UCSD-AML1 (cell line): ENCODE measurements at regions not wholly inside any gene's neighbourhood (a gene's known extent, or its start where the extent isn't known, plus 50 kb on each side); places are given as distances from the start of the nearest gene placed in this dataset.

Source experiments
- DNase-seq: peaks from one replicate; lab custom pipeline; 2025; ENCODE audit not compliant: unreplicated experiment; lab: John Stamatoyannopoulos, UW

DNA sequence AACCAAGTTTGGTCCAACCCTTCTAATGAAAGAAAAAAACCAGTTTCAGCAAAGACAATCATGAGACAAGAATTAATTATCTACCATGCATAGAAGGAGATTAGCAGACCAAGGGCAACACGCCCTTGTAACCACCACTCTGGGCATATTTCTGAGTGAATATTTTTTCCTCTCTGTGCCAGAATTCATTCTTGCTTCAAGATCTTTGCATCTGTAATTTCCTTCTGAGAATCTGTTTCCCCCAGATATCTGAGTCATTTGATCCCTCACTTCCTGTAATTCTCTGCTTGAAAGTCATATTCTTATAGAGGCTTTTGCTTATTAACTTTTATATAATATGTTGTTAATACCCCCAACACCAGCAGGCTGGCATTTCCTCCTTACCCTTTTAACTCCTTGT, 243.7 kb downstream of the SLC16A7 start:
- DNase-seq, result no peak

DNA sequence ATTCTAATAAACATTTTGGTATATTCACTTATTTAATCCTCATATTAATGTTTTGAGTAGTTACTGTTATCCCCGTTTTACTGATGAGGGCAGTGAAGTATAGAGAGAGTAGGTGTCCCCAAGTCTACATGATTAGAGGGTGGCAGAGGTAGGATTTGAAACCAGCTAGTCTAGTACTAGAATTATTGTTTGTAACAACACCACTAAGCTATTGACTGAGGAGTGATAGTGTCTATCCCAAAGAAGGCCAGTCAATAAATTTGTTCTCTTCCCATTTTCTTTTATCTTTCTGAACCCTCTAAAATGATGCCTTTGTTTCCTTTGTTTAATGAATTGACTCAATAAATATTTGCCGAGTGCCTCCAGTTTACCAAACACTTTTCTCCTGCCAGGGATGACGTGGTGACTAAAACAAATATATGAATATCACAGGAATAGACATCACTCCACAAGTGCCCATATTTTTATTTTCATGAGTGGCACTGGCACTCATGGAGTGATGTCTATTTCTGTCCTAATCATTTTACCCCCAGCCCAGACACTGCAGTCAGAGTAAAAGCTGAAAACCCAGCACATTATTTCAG, 247.5 kb downstream of the SLC16A7 start:
- DNase-seq, result no peak

DNA sequence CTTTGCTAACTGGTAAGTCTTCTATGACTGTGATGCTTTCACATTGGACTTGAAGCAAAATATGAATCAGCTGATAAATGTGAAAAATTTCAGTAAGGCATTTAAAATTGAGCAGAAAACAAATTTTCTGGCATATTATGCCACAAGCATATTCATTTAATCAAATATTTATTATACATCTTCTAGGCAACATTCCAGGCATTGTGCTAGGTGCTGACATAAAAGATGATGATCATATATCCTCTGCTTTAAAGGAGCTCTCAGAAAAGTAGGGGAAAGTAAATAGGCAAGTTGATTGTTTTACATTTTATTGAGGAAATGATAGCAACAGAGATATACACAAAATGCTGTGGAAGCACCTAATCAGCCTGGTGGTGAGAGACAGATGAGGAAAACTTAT, 248.9 kb downstream of the SLC16A7 start:
- DNase-seq, result no peak

DNA sequence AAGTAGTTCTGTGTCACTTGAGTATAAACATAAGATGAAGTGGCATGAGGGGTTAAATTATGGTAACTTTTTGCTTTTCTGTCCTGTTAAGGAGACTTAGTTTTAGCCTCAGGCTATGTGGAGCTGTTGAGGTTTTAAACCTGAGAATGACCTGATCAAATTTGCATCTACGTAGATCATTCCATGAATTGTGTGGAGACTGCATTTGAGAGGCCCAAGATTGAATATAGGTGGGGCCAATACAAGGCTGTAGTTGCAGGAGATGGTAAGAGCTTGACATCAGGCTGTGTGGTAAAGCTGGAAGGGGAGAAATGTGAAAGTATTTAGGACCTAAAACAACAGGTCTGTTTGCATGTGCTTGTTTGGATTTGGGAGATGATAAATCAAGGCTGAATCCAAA, 249.5 kb downstream of the SLC16A7 start:
- DNase-seq, result no peak

DNA sequence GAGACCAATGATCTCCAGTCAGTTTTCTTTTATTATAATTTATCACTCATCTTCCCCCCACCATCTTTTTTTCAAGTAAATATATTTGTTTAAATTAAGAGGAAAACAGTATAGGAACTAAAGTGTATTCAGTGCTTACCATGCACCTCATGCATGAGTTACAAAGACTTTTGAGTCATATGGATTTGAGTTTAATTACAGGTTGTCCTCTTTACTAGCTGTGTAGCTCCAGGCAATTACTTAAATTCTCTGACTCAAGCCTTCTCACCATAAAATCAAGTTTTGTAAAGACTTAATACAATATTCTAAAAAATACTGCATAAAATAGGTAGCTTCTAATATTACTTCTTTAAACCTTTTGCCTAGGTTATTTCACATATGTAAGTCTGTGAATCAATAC, 251.3 kb downstream of the SLC16A7 start:
- DNase-seq, result no peak

DNA sequence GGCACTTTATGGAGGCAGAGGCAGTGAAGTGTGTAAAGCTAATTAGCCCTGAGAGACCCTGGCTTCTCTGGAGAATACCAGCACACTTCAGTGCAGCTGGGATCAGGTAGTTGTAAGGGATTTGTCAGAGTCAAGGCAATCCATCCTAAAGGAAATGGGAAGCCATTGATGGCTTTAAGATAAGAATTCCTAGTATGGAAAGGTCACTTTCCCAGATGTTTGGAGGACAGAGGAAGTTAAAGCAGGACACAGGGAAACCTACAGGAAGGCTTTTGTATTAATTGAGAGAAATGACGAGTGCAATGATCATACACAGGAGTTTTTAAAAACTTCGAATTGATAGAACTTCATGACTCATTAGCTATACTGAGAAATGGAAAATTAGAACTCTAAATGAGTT, 254.4 kb downstream of the SLC16A7 start:
- no peak for DNase-seq

DNA sequence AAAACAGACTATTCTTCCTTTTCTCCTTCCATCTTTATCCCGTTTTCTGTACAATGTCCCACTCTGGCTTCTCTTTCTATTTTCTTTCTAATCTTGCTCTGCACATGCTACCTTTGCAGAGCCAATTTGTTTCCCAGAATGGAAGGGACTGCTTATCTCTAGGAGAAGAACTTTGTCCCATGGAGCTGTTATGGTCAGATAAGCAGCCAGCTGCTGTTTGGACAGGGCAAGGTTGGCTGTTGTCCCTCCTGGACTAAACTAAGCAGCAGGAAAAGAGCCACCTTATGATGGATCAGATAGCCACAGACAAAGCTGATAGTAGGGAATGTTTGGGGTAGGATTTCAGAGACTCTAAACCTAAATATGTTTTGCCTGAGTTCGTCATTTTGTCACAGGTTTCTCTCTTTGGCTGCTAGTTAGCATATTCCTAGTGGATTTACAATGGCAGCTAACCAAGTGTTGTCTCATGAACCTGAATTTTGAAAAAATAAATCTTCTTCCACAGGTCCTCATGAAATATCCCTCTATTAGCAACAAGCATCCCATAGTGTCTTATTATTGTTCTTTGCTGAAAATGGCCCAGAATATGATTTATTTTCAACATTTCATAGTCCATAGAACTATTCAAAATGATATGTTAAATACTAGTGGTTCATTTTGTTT, 262.8 kb downstream of the SLC16A7 start:
- DNase-seq, result no peak

DNA sequence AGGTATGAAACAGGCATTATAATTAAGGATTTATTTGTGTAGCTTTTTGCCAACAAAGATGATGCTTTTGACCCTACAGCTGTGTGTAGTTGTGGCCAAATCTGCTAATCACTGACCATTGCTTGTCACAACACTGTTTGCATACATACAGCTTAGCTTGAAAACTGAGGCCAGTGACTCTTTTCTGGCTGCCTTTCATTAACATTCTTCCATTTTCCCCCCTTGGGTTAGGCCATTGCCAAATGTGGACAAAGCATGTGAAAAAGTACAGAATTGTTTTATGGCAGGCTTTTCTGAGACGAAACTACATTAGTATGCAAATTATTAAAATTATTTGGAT, 263.3 kb downstream of the SLC16A7 start:
- DNase-seq, result no peak

DNA sequence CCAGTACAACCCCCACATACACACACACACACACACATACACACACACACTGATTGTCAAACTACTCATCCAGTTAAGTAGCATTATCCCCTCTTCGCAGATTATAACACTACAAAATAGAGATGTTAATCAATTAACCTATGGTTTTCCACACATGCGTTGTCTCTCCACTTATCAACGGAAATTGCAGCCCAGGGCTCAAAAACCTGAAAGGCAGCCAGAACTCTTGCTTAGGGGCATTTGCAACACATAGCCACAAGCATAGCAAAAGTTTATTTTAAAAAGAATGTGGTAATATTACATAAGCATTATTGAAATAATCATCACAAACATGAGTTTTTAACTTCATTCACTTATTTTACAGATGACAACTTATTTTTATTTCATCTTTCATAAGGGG, 265.8 kb downstream of the SLC16A7 start:
- no peak for DNase-seq

DNA sequence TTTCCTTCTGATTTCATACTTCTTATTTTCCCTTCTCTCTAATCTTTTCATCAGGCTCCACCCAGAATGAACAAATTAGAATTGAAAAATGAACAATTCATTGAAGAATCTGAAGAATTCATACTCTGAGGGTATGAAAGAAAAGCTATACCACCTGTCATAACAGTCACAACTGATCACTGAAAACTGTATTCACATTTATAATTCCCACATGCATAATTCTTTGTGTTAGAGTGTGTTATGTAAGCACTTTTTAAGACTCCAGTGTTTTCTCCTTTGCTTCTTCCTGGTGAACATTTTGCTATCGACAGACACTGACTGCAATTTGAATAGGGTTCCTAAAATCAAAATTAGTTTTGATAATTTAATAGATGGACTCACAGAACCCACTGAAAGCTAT, 271.2 kb downstream of the SLC16A7 start:
- no peak for DNase-seq

DNA sequence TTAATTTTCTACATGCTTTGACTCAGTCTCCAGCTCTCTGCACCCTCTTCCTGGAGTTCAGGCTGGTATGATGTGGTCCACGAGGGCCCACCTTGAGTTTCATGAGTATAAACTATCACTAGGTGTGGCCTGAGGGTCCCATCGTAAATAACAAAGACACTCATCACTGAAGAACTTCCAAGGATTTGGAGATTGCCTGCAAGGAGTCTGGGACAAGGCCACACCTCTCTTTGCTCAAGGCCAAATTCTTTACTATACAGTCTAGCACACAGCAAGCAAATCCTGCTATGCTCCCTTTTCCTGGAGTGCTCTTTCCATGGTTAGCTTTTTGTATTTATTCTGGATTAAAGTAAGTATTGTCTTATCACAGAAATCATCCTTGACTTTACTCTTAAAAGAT, 271.9 kb downstream of the SLC16A7 start:
- no peak for DNase-seq

DNA sequence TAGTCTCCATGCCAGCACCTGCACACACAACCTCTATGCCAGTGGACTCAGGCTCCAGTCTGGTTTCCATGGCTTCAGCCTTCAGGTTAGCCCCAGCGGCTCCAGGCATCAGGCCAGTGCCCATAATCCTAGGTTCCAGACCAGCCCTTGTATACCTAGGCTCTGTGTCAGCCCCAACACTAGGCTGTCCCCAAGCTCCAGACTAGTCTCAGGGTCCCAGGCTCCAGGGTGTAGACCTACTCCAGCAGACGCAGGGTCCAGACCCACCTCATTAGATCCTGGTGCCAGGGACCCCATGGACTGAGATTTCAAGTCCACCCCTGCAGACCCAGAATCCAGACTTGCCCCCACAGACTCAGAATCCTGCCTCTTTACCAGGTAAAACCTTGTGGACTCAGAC, 275.9 kb downstream of the SLC16A7 start:
- DNase-seq, result no peak

DNA sequence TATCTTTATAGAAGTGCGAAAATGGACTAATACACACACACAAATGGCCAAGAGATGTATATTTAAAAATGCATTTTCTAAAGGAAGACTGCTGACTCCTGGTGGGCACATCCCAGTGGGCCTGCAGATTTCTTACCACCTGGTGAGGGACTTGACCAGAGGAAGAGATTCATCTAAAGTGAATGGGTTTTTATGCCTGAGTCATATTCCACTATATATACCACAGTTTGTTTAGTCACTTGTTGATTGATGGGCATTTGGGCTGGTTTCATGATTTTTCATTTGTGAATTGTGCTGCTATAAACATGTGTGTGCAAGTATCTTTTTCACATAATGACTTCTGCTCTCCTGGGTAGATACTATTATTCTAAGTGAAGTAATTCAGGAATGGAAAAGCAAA, 277.3 kb downstream of the SLC16A7 start:
- no peak for DNase-seq

DNA sequence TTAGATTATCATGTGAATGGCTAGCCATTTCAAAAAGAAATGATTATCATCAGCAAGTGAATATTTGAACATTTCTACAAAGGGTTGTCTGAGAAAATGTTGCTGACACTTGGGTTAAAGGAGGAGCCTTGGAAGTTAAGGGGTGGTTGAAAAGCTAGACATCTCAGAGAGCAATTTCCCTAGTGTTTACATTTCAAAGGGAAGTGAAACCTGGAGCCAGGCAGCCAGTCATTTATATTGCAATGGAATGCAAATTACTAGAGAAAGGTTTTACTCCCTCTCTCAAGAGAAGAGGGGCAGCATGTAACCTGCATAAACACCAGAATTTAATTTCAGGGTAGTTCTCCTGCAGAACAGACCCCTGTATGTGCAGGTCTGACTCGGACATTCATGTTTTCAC, 279.0 kb downstream of the SLC16A7 start:
- DNase-seq, result no peak

DNA sequence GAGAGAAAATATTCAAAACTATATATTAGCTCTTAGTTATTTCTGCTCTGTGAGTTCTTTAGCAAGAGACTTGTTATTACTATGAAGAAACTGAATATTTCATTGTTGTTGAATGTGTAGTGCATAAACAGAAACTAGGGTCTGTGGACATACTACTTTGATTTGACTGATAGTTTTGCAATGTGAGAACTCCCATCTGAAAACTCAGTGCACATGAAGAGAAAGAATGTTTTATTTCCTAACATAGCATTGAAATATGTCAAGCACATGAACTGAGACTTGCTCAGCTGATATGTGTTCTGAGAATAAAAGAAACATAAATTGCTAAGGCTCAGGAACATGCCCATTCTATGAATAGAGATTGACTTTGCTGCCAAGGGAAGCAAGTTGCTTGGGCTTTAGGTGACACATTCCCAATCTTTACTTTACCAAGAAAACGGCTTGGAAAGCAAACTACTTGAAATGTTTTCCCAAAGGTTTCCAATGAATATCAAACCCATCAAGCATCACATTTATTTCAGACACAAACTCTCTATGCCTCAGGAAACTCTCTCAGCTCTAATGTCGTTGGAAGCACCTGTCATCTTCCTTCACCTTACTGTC, 290.4 kb downstream of the SLC16A7 start:
- DNase-seq, result no peak

DNA sequence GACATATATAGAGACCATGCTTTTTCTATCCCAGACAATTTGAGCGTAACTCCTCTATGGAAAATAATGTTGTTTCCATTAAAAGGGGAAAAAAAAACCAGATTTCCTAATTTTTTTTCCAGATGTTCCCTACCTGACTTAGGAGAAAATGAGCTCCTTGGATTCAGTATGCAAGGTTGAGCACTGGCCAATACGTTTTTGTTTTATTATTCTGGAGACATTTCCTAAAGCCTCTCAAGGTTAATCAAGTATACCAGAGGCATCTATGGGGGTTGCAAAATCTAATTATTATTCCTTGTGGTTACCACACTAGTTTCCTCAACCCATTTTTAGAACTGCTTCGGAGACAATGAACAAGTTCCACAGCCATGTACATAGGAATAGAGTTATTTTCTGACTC, 291.3 kb downstream of the SLC16A7 start:
- DNase-seq, result no peak

DNA sequence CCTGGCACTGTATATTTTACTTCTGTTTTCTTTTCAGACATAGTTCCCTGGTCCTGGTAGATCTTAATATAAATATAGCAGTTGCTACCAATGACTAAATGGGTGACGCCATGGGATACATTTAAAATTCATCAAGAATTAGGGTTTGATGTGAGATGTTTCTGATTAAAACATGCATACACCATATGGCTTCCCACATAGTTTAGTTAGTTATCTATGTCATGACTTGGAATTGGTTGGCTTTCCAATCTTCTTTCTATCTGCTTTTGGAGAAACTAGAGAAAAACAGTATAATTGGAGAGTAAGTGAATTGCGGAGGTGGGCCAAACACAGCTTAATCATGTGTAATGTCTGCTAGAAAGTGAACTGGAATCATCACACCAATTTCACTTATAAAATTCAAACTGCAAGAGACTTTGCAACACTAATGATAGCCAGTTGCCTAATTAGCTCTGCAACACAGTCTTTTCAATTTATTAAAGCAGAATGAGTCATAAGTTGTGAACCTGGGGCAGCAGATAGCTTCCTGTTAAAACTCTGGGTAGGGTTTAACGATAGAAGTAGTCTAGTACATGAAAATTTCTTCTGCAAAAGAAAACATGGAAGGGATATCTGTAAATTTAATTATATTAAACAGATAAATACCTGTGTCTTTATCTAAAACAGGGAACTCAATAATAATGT, 295.2 kb downstream of the SLC16A7 start:
- no peak for DNase-seq

DNA sequence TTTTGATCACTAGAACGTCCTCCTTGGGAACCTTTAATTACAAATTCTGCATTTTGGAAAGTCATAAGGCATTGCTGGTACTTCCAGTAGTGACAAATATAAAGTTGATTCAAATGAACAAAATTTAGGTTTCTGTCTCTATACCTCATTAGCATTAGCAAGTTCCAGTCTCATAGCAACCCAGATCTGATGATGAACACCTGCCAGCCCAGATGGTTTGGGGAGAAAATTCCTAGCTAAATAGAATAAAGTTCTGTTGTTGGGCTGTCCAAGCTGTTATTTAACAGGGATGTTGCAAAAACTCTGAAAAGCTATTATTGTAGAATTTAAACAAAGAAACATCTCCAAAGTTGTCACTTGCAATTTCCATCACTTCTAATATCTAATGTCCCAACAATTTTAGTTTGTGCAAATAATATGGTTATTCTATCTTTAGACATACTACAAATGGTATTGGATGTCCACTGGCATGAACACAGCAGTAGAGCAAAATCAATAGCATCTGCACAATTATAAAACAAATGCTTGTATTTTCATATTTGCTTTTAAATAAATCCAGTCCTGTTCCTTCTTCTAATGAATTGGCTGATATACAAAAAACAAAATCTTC, 299.4 kb downstream of the SLC16A7 start:
- no peak for DNase-seq

DNA sequence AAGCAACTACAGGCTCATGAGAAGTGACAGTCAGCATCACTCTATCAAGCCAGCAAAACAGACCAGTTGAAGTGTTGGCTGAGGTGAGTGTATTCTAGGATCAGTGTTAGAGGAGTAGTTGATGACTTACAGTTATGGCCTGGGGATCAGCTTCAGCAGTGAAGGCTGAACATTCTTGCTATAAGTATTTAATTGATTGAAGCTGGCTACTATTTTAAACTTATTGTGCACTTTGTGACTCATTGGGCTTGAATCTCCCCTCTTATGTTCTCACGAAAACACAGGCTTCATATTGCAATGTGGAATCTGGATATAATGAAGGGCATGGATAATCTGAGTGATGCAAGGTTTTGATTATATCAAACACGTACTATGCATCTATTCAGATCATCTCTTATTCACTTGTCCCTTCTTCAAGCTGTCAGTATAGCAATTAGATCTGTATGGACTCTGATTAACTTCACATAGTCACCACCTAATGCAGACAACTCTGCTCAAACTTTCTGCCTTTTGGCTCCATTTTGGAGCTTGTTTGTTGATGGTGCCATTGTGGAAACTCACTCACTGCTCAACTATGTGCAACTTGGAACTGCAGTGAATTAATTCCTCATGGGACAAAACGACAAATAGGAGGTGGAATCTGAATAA, 309.2 kb downstream of the SLC16A7 start:
- no peak for DNase-seq

DNA sequence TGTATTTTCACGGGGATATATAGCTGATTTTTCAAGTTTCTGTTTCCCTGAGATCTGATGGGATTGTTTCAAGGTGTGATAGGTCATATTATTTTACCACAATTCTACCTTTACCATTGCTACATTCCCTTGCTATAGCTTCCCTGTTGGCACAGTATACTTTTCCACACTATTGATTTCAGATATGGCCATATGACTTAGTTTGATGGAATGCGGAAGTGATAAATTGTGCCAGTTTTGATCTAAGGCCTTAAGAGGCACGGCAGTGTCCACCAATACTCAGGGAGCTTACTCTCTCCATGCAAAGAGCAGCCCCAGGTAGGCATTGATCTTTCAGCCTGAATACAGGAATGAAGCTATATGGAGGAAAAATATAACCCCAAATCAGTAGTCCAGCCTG, 315.7 kb downstream of the SLC16A7 start:
- DNase-seq, result no peak

DNA sequence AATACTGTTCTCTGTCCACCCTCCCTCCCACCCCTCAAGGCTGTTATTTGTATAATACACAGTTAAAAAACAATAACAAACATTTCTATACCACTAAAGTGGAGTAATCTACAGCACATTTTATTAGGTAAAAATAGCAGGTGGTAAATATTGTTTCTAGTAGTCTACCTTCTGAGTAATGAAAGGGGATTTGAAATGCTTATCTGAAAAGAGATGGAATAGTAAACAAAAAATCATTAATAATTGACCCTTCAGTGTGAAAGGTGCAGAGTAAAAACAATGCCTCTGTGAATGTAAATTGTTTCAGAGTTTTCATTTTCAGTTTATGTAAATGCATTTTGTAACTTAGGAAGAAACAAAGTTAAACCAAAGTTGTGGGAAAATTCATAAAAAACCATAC, 321.2 kb downstream of the SLC16A7 start:
- no peak for DNase-seq

DNA sequence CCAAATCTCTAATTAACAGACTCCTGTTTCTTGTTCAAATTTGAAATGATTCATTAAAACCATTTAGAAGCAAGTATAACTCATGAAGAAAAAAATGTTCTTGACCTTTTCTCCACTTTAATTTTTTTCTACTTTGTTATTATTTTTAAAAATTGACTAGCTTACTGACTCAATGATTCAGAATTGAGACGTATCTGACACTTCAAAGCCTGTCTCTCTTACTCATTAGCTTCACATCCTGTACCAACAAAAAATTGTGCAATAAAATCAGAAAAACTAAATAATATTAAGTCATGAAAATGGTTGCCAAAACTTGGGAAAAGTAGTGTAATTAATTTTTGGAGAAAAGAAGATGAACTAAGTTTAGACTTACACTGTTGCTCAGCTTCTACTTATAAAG, 331.2 kb downstream of the SLC16A7 start:
- no peak for DNase-seq
